ENCODE measurements at regions not wholly inside any gene's neighbourhood (a gene's known extent, or its start where the extent isn't known, plus 50 kb on each side); places are given as distances from the start of the nearest gene placed in this dataset.
"Not testable (repeated sequence)": the region's sequence is repeated elsewhere in the genome, so short reads cannot be mapped to it uniquely, and the experiment has no call there.

DNA sequence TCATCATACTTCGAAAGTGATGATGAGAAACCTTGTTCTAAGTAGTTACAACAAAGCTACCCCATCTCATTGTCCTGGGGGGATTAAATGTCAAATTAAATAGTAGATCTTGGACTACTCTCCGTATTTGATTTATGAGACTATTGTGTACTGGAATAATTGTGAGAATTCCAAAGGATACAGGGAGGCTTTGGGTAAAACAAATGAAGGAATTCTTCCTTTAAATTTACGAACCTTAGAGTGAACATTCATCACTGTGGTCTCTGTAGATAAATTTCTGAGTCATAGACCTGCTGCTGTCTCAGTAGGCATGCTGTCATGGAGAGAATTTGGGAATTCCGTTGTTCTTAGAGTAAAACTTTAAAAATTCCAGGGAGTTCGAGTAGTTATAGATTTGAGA lies 836.2 kb downstream of the DNAH5 start:
- in situ Hi-C loops (cut with HindIII; ENCODE audit: low sequenced_read_pairs), result no loop called here

DNA sequence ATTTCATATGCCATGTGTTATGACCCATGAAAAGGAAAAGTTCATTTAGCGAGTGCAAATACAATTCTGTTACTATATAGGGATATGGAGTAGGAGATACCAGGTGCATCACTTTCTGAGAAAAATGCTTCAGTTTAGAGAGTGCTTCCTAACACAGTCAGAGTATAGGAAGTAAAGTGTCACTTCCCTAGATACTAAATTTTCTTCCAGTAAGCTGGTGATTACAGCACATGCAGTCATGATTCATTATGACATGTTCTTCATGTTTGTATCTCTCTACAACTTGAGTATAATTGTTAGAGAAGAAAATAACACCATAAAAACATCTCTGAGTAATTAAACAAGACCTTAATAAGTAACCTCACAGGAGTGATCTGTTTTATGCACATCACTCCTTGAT lies 837.0 kb downstream of the DNAH5 start:
- in situ Hi-C loops (cut with HindIII; ENCODE audit: low sequenced_read_pairs), result no loop called here

DNA sequence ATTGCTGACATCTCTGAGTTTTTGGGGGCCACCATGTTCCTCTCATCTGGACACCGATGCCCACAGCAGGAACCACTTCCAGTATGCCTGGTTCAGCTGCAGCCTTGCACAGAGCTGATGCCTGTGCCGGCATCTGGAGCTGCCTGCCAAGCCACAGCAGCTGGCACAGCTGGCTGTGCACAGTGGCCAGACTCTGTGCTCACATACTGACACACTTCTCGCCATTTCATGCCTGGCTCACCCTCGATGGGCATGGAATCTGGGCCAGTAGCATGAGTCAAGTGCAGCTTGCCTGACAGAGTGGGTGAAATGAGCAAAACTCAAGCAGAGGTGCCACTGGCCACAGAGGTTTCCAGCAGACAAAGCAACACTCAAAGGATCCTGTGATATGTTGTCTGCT lies 863.4 kb downstream of the DNAH5 start:
- in situ Hi-C loops (cut with HindIII; ENCODE audit: low sequenced_read_pairs), result no loop called here

DNA sequence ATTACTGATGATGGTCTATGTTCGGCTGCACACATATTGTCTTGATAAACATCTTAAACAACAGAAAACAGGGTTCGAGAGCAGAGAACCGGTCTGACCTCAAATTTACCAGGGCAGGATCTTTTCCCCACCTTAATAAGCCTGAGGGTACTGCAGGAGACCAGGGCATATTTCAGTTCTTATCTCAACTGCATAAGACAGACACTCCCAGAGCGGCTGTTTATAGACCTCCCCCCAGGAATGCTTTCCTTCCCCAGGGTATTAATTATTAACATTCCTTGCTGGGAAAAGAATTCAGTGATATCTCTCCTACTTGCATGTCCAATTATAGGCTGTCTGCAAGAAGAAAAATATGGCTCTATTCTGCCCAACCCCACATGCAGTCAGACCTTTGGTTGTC lies 871.6 kb downstream of the DNAH5 start:
- in situ Hi-C loops (cut with HindIII; ENCODE audit: low sequenced_read_pairs), result not testable (repeated sequence)

DNA sequence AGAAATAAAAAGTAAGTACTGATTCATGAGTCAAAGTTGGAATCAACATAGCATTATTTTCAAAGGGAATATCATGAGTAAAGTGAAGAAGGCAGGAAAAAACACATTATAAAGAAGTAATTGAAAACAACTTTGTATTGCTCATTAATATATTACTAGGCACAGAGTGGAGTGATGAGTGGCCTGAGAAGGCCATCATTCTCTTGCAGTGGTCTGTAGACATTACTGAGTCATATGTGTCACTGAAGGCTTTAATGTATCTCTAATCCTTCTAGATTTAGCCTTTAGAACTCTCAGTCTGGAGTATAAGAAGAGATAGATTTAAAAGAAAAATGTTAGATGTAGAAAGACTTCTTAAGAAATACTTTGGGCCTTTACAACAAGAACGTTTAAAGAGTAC lies 881.4 kb downstream of the DNAH5 start:
- in situ Hi-C loops (cut with HindIII; ENCODE audit: low sequenced_read_pairs), result no loop called here

DNA sequence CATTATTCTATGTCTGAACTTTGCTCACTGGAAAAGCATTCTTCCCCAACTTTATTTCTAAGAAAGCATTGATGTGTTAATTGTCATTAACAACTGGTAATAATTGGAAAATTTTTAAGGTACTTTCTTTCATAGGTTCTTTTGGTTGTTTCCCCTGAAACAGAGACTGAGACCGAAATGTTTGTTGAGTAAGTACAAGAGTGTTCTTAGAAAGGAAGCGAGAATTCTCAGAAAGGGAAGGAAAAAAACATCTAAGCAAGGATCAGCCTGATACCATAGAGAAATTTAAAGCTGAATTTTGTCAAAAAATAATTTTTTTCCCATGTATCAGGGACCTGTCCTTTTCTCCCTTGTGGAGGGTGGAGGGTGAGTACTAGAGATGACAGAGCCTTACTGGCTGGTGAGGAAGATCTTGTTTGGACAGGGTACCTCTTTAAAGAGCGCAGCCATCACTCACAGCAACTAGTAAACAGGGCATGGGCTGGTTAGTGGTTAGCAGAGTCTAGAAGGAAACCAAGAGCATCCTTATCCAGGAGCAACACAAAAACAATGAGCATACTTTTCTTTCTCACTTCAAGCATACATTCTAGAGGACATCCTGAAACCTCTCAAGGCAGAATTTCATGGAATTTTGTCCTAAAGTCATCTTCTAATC lies 898.5 kb downstream of the DNAH5 start:
- in situ Hi-C loops (cut with HindIII; ENCODE audit: low sequenced_read_pairs), result no loop called here

DNA sequence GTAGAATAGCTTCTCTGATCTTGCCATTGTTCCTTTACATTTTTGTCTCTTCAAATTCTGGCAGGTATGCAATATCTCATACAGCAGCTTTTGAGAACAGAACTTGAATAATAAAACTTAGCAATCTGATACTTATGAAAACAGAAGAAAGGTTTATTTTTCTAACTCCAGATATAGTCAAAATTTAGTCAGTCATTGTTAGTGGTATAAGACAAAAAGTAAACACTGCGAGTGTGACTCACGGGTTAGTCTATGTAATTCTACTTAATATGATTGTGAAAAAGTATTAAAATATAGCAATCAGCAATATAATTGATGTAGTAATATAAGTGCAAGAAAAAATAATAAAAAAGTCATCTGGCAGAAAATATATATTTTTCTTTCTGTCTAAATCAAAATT lies 910.4 kb downstream of the DNAH5 start:
- in situ Hi-C loops (cut with HindIII; ENCODE audit: low sequenced_read_pairs), result no loop called here

DNA sequence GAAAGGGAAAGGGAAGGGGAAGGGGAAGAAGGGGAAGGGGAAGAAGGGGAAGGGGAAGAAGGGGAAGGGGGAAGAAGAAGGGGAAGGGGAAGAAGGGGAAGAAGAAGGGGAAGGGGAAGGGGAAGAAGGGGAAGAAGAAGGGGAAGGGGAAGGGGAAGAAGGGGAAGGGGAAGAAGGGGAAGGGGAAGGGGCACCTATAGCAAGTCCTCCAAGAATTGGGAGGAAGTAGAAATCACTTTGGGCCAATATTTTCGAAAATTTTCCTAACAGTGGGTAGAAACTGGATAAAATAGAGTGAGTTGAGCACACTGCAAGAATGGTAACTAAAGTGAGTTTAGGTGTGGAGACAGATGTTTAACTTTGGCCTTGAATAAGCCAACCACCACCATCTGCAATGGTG lies 915.3 kb downstream of the DNAH5 start:
- in situ Hi-C loops (cut with HindIII; ENCODE audit: low sequenced_read_pairs), result no loop called here

DNA sequence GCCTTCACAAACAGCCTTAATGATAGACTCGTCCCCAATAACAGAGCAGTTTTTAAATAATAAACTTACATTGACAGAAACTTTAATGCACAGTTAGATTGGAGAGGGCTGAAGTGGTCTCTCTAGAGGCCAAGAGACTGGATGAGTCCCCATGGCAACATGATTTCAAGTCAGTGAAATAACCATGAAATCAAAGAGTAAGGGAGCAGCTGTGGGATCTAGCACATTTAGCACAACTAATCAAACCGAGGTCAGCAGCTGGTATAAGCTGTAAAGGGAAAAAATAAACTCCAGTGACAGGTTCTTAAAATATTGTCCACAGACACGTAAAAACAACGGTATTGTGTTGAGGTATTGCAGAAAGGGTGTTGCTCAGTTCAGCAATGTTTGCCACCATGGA lies 916.6 kb downstream of the DNAH5 start:
- in situ Hi-C loops (cut with HindIII; ENCODE audit: low sequenced_read_pairs), result no loop called here

DNA sequence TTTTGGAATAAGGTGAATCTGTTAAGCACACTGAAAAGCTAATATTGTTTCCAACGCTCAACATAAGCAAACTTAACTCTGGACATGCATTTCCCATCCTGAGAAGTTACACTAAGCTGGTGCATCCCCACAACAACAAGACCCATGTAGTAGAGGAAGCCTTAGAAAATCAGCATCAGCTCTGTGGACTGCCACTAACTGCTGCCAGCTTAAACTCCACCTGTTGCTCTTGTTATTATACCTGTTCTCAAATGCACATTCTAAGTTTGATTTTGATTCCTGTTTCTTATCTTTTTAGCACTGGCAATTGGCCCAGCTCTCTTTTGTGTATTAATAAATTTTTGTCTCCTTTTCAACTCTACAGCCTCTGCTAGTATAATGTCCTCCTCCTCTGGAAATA lies 924.8 kb downstream of the DNAH5 start:
- in situ Hi-C loops (cut with HindIII; ENCODE audit: low sequenced_read_pairs), result no loop called here

DNA sequence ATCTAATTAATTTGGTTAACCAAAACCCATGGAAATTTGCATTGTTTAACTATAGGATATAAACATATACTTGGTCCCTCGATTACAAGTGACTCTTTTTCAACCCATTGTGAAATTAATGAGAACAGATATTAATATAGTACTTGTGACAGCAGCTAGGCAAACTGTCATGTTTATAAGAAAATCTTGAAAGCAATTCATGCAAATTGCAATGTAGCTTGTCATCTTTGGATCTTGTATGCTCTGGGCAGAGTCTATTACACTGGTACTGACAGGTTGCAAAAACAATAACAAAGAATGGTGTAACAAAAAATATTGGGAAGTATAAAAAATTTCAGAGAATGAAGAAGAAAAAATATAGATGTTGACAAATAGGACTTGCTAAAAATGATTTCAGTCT lies 941.0 kb downstream of the DNAH5 start:
- in situ Hi-C loops (cut with HindIII; ENCODE audit: low sequenced_read_pairs), result no loop called here

DNA sequence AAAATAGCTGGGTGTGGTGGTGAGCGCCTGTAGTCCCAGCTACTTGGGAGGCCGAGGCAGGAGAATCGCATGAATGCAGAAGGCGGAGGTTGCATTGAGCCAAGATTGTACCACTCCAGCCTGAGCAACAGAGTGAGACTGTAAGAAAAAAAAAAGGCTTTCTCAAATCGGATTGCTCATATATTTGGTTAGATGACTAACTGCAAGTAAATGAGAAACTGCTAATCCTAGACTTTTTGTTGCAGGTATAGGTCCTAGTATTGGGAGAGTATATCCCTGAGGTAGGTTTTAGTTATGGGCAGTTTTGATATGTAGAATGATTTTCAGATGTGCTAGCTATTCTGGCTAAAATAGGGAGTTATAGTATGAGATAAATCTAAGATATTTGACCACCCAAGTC lies 944.8 kb downstream of the DNAH5 start:
- in situ Hi-C loops (cut with HindIII; ENCODE audit: low sequenced_read_pairs), result no loop called here

DNA sequence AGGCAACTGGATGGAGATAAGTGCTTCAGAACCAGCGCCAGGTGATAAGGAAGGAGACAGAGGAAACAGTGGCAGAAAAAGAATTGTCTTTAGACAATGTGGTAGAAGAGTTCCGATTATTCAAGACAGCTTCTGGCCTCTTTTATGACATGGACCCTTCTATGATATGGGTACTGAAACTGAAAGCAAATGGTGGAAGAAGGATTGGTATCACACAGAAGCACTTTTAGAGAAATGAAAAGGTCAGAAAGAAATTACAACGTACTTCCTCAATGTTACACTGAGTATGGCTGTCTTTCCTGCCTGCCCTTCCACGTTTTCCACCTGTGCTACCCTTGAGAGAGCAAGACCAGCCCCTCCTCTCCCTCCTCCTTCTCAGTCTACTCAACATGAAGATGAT lies 959.3 kb downstream of the DNAH5 start:
- in situ Hi-C loops (cut with HindIII; ENCODE audit: low sequenced_read_pairs), result no loop called here

DNA sequence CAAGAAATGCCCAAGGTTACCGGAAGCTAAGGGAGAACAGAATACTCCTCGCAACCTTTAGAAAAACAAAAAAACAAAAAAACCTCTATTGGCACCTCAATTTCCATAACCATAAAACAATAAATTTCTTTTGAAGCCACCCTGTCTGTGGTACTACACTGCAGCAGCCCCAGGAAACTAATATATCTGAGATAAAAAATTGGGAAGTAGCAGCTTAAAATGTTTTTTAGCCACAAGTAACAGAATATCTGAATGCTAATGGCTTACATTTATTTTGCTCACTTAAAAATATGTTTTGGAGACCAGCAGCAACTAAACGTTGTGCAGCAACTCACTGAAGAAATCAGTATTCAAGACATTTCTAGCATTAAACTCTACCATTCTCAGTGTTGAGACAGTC lies 969.6 kb downstream of the DNAH5 start:
- in situ Hi-C loops (cut with HindIII; ENCODE audit: low sequenced_read_pairs), result no loop called here

DNA sequence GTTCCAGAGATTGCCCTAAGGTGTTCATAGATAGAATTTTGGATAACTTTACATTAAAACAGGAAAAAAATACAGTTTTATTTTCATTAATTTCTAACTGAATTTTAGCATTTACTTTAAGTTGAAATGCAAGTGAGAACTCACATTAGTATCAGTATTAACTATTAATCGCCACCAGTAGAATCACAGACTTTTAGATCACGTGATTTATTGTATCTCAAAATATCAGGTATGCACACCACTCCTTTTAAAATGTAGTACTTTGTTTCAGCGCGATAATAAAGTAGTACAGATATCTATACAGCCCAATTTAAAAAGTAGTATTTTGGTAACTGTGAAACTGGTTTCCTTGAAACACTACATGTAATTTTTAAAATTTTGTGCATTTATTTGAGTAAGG lies 978.7 kb downstream of the DNAH5 start:
- in situ Hi-C loops (cut with HindIII; ENCODE audit: low sequenced_read_pairs), result no loop called here

DNA sequence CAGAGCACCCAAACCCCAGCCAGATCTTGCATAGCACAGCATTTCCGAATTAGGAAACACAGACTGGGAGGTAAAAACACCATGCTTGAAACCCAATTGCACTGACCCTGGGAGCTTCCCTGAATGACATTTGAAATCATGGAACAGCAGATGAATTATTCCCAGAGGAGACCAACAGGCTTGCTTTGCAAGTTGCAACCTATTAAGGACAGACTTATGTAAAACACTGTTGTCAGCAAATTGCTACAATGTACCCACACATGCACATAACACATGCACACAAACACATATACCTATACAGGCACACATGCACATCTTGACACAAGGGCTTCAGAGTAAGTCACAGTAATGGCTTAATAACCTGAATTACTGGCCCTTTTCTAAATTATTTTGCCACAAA lies 984.8 kb downstream of the DNAH5 start:
- in situ Hi-C loops (cut with HindIII; ENCODE audit: low sequenced_read_pairs), result no loop called here

DNA sequence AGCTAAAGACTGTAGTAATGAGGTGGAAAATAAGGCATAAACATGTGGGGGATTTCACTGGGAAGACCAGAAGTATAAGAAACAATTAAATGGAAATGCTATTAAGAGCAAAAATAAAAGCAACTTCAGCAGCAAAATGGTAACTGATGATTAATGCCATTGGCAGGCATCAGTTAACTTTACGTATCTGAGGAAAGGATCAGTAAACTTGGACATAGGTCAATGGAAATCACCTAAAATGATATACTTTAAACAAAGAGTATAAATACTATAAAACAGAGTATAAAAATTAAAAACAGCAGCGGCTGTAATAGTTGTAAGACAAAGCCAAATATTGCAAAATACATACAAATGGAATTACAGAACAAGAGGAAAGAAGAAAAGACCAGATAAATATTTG lies 992.1 kb downstream of the DNAH5 start:
- in situ Hi-C loops (cut with HindIII; ENCODE audit: low sequenced_read_pairs), result no loop called here

DNA sequence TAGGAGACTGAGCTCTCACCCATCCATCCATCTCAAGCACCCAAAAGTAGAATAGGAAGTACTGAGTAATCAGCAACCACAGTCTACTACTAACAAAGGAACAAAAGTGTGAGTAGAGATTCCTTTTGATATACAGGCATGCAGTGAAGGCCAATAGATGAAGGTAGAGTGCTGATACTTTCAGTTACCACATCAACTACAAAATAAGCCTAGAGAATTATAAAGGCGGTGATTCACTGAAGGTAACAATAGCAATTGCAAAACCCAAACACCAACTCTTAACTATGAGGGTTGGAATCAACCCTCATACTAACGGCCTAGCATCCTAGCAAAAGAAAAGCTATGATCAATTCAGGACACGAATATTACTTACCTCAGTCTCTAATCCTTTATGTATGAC lies 992.6 kb downstream of the DNAH5 start:
- in situ Hi-C loops (cut with HindIII; ENCODE audit: low sequenced_read_pairs), result no loop called here

DNA sequence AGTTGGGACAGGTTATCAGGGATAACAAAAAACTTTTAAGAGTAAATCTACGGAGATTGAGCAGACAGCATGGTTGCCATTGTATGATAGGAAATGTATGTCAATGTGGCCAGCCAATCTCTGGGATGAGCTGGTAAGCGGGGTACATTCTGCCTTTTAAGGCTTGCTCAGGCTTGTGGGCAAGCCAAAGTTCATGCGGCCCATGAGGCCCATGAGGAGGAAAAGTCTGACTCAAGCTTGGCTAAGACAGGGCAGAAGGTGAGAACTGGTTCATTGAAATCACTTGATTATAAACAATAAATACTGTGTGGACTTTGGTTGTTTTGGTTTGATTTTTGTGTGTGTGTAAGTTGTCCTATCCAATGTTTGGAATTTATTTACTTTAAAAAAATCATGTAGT lies 997.1 kb downstream of the DNAH5 start:
- in situ Hi-C loops (cut with HindIII; ENCODE audit: low sequenced_read_pairs), result no loop called here

DNA sequence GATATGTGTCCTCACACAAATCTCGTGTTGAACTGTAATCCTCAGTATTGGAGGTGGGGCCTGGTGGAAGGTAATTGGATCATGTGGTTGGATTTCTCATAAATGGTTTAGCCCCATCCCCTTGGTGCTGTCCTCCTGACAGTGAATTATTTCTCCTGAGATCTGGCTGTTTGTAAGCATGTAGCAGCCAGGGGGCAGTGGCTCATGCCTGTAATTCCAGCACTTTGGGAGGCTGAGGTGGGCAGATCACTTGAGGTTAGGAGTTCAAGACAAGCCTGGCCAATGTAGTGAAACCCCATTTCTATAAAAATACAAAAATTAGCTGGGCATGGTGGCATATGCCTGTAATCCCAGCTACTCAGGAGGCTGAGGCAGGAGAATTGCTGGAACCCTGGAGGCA lies 999.0 kb downstream of the DNAH5 start:
- in situ Hi-C loops (cut with HindIII; ENCODE audit: low sequenced_read_pairs), result not testable (repeated sequence)

DNA sequence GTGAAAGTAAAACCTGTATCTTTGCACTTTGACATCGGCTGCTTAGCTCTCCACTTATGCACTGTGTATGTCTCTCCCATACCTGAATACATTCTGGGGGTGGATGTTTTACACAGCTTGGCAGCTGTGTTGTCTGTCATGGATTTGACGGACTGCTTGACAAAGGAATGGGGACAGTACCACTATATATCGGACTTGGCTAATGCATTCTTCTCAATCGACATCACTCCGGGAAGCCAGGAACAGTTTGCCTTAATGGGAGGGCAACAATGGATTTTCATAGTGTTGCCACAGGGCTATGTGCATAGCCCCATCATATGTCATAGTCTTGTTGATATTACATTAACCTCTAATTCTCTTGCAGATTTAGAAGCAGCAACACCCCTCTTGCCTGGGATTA lies 1008.3 kb downstream of the DNAH5 start:
- in situ Hi-C loops (cut with HindIII; ENCODE audit: low sequenced_read_pairs), result no loop called here

DNA sequence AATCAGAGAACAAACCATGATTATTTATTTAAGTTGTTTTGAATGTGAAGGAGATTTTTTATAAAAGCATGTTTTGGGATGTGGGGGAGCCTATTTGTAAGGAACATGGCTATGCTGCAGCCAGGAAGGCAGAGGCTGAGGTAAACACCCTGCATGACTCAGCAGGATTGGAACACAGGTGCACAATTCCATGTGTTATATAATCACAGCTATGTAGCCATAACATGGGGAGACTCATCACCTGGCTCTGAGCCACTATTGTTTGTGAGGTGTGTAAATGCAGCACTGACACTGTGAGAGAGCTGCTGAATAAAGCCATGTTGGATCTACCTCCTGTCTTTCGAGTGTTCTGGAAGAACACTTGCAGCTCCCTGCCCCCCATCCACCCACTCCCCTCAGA lies 1009.8 kb downstream of the DNAH5 start:
- in situ Hi-C loops (cut with HindIII; ENCODE audit: low sequenced_read_pairs), result no loop called here

DNA sequence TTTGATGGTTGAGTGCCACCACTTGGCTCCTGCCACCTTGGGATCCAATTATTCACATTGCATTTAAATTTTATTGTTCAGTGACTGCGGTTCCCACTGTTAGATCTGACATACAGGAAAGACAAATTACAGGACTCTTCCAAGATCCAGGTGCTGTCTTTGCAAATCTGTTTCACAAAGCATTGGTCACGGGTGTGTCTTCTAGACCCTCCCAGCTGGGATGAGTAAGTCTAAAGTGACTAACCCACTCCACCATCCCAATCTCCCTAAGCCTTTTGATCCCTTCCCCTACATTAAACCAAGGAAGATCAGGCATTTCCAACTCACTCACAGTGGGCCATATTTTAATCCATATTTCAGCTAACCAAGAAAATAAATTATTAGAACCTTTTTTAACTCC lies 1016.3 kb upstream of the CTNND2 start:
- in situ Hi-C loops (cut with HindIII; ENCODE audit: low sequenced_read_pairs), result no loop called here

DNA sequence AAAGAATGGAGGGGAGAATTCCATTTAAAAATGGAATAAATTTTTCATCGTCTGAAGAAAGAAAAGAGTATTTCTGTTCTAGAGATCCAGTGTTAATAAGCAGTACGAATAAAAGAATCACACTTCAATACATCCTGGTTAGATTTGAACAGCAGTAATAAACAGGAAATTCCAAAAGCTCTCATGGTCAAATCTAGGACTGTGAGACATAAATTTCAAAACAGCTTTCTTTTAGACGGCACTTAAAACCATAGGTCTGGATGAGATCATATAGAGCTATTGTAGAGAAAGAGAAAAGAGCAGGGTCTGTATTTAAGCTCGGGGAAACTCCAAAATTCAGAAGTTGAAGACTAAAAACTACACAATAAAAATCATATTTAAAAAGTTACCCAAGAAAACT lies 1006.9 kb upstream of the CTNND2 start:
- in situ Hi-C loops (cut with HindIII; ENCODE audit: low sequenced_read_pairs), result no loop called here

All from endothelial cell of hepatic sinusoid (primary cell).